HG02759 (cell line): ENCODE measurements at regions not wholly inside any gene's neighbourhood (a gene's known extent, or its start where the extent isn't known, plus 50 kb on each side); places are given as distances from the start of the nearest gene placed in this dataset.

Experiments used
- ATAC-seq: cut with Tn5 transposase; IDR thresholded peaks from one replicate; pipeline ENCODE4 v1.9.1; 2021; ENCODE audit warnings: mild to moderate bottlenecking, moderate library complexity; ENCODE audit not compliant: unreplicated experiment

- ATAC-seq, result no peak
Observed at GRCh38 chr2:5368263-5368662, 323.9 kb upstream of the SOX11 start.

- ATAC-seq, result no peak
Observed at GRCh38 chr2:5369510-5369909, 322.7 kb upstream of the SOX11 start.

- no peak for ATAC-seq
Observed at GRCh38 chr2:5370158-5370557, 322.0 kb upstream of the SOX11 start.

GRCh38 chr2:5372141-5372540 lies 320.0 kb upstream of the SOX11 start:
- no peak for ATAC-seq

- no peak for ATAC-seq
Observed at GRCh38 chr2:5373200-5373599, 319.0 kb upstream of the SOX11 start.

GRCh38 chr2:5374762-5375161 lies 317.4 kb upstream of the SOX11 start:
- no peak for ATAC-seq

- ATAC-seq, result no peak
Observed at GRCh38 chr2:5377323-5377722, 314.9 kb upstream of the SOX11 start.

- ATAC-seq, result no peak
Observed at GRCh38 chr2:5379811-5380210, 312.4 kb upstream of the SOX11 start.

- ATAC-seq, result no peak
Observed at GRCh38 chr2:5385596-5385995, 306.6 kb upstream of the SOX11 start.

GRCh38 chr2:5387406-5387805 lies 304.8 kb upstream of the SOX11 start:
- ATAC-seq, result no peak

- ATAC-seq, result no peak
Observed at GRCh38 chr2:5389740-5390139, 302.4 kb upstream of the SOX11 start.

GRCh38 chr2:5391362-5391761 lies 300.8 kb upstream of the SOX11 start:
- ATAC-seq, result no peak

GRCh38 chr2:5392658-5393057 lies 299.5 kb upstream of the SOX11 start:
- no peak for ATAC-seq

- ATAC-seq, result no peak
Observed at GRCh38 chr2:5393474-5393873, 298.7 kb upstream of the SOX11 start.

- no peak for ATAC-seq
Observed at GRCh38 chr2:5394223-5394622, 298.0 kb upstream of the SOX11 start.

GRCh38 chr2:5401115-5401657 lies 291.0 kb upstream of the SOX11 start:
- ATAC-seq, result no peak

- ATAC-seq, result no peak
Observed at GRCh38 chr2:5403392-5403791, 288.8 kb upstream of the SOX11 start.

GRCh38 chr2:5409898-5410381 lies 282.2 kb upstream of the SOX11 start:
- no peak for ATAC-seq

GRCh38 chr2:5410991-5411700 lies 281.0 kb upstream of the SOX11 start:
- no peak for ATAC-seq

- ATAC-seq, result no peak
Observed at GRCh38 chr2:5412001-5412400, 280.2 kb upstream of the SOX11 start.

GRCh38 chr2:5433855-5434254 lies 258.3 kb upstream of the SOX11 start:
- no peak for ATAC-seq

- no peak for ATAC-seq
Observed at GRCh38 chr2:5437375-5437774, 254.8 kb upstream of the SOX11 start.

- ATAC-seq, result no peak
Observed at GRCh38 chr2:5440174-5440573, 252.0 kb upstream of the SOX11 start.
